Progenitor cell of endocrine pancreas (in vitro differentiated cells): ENCODE measurements at regions not wholly inside any gene's neighbourhood (a gene's known extent, or its start where the extent isn't known, plus 50 kb on each side); places are given as distances from the start of the nearest gene placed in this dataset.

Source experiments
- DNase-seq: peaks from one replicate; pipeline ENCODE4 v3.0.0; 2021; ENCODE audit warnings: low spot score; ENCODE audit not compliant: unreplicated experiment
- H3K27ac Mint-ChIP-seq: 2 replicates; pipeline ENCODE4 v1.8.0; 2021; ENCODE audit warnings: mild to moderate bottlenecking, moderate library complexity, mixed read lengths
- H3K27me3 Mint-ChIP-seq: 2 replicates; pipeline ENCODE4 v1.8.0; 2021; ENCODE audit warnings: mixed read lengths
- H3K36me3 Mint-ChIP-seq: 2 replicates; pipeline ENCODE4 v1.8.0; 2022; ENCODE audit warnings: mixed read lengths; ENCODE audit not compliant: insufficient read depth
- H3K4me1 Mint-ChIP-seq: 2 replicates; pipeline ENCODE4 v1.8.0; 2021; ENCODE audit warnings: low read depth, mixed read lengths
- H3K4me3 Mint-ChIP-seq: 2 replicates; pipeline ENCODE4 v1.8.0; 2021; ENCODE audit warnings: low read depth, mild to moderate bottlenecking, moderate library complexity, mixed read lengths
- H3K9me3 Mint-ChIP-seq: 2 replicates; pipeline ENCODE4 v1.8.0; 2021; ENCODE audit warnings: low read depth, mixed read lengths
- TF ChIP-seq, protein P1 (sequence below): fragments of 200-600 bp; sonication (generic); IDR thresholded peaks from one replicate; pipeline ENCODE4 v1.5.0; 2021; ENCODE audit warnings: antibody characterized with exemption, mild to moderate bottlenecking; ENCODE audit not compliant: unreplicated experiment

- Mint-ChIP-seq H3K27ac (no peak overlapping the region), H3K4me3 (no peak overlapping the region), H3K9me3 (no peaks in the 10 kb centered on the region), H3K36me3 (no peaks in the 10 kb centered on the region), H3K27me3 (peaks cover 32% of the 10 kb centered on the region), H3K4me1 (peaks cover 1% of the 10 kb centered on the region)
- TF ChIP-seq, protein P1, sequence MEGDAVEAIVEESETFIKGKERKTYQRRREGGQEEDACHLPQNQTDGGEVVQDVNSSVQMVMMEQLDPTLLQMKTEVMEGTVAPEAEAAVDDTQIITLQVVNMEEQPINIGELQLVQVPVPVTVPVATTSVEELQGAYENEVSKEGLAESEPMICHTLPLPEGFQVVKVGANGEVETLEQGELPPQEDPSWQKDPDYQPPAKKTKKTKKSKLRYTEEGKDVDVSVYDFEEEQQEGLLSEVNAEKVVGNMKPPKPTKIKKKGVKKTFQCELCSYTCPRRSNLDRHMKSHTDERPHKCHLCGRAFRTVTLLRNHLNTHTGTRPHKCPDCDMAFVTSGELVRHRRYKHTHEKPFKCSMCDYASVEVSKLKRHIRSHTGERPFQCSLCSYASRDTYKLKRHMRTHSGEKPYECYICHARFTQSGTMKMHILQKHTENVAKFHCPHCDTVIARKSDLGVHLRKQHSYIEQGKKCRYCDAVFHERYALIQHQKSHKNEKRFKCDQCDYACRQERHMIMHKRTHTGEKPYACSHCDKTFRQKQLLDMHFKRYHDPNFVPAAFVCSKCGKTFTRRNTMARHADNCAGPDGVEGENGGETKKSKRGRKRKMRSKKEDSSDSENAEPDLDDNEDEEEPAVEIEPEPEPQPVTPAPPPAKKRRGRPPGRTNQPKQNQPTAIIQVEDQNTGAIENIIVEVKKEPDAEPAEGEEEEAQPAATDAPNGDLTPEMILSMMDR: no peak
- no peak for DNase-seq
Measured at GRCh38 chr18:47427923-47428637, 176.6 kb upstream of the SKOR2 start.

DNA sequence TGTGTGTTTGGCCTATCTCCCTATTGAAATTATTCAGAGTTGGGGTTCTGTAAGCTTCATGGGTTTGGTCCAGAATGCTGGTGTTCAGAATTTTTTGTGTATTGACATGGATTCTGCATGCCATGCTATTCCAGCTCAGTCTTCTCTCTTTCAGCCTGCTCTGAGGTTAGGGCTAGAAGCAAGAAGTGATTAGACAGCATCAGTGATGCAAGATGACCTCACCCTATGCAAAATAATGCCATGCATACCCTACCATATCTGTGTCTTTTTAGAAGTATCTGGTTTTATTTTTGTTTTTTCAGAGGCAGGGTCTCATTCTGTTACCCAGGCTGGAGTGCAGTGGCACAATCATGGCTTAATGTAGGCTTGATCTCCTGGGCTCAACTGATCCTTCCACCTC, 175.6 kb upstream of the SKOR2 start:
- no peaks in the 10 kb centered on the region for H3K36me3 Mint-ChIP-seq
- H3K9me3 Mint-ChIP-seq: no peaks in the 10 kb centered on the region
- DNase-seq: no peak
- H3K4me1 Mint-ChIP-seq: peaks cover 1% of the 10 kb centered on the region
- TF ChIP-seq, protein P1: no peak
- H3K27me3 Mint-ChIP-seq: peaks cover 33% of the 10 kb centered on the region
- no peak overlapping the region for H3K4me3 Mint-ChIP-seq
- no peak overlapping the region for H3K27ac Mint-ChIP-seq

DNA sequence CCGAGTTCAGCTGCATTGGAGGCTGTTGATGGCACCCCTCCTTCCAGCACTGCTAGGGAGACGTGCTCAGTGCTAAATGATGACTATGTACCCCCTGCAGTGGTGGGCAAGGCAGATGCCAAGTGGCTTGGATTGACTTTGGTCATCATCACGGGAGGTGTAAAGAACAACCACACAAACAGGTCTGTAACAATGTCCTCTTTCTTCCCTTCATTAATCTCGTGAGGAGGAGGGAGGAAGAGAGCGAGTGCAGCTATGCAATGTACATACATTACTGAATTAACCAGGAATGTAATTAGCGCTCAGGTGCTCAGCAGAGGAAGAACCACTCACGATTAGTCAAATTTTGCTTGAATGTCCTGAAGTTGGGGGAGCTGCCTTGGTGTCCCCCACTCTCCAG, 173.9 kb upstream of the SKOR2 start:
- Mint-ChIP-seq H3K4me3 (no peak overlapping the region), H3K36me3 (no peaks in the 10 kb centered on the region), H3K9me3 (no peaks in the 10 kb centered on the region), H3K27ac (no peak overlapping the region), H3K27me3 (peaks cover 26% of the 10 kb centered on the region), H3K4me1 (peaks cover 1% of the 10 kb centered on the region)
- no peak for DNase-seq
- TF ChIP-seq, protein P1: no peak

DNA sequence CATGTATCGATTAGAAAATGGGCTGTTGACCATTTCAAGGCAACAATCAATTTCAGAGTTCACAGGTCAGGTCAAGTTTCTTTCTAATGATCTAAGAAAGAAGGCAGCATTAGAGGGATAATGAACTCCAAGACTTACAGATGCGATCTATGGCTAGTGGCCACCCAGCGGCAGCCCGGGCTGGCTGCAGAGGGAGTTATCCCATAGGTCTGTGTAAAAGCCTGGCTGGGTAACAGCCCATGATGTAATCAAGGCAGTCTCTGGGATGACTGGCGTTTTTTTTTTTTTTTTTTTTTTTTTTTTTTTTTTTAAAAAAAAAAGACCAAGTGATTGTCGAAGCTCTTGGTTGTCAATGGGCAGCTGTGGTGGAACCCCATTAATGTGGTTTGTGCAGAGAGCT, 171.1 kb upstream of the SKOR2 start:
- no peak overlapping the region for H3K4me3 Mint-ChIP-seq
- no peaks in the 10 kb centered on the region for H3K36me3 Mint-ChIP-seq
- H3K9me3 Mint-ChIP-seq: no peaks in the 10 kb centered on the region
- DNase-seq: no peak
- H3K4me1 Mint-ChIP-seq: peaks cover 1% of the 10 kb centered on the region
- TF ChIP-seq, protein P1: peak; percentile 2
- H3K27me3 Mint-ChIP-seq: peaks cover 40% of the 10 kb centered on the region
- no peak overlapping the region for H3K27ac Mint-ChIP-seq

DNA sequence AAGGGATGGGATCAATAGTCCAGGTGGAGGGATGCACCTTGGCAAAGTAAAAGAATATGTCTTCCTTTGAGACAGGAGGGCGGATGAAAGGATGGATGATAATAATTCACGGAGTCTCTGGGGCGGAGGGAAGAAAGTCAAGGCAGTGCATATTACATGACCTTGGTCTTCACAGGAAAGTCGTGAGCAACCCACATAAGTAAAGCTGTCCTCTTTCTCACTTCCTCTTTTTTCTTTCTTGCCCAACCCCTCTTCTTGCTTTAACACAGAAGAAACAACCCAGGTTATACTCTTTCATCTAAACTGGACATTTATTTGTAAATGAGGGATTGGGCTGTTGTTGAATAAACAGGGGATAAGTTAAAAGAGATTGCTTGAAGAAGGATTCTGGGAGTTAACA, 168.7 kb upstream of the SKOR2 start:
- DNase-seq: no peak
- H3K9me3 Mint-ChIP-seq: no peaks in the 10 kb centered on the region
- H3K27ac Mint-ChIP-seq: no peak overlapping the region
- H3K27me3 Mint-ChIP-seq: peaks cover 61% of the 10 kb centered on the region
- H3K36me3 Mint-ChIP-seq: no peaks in the 10 kb centered on the region
- TF ChIP-seq, protein P1: no peak
- H3K4me1 Mint-ChIP-seq: no peaks in the 10 kb centered on the region
- no peak overlapping the region for H3K4me3 Mint-ChIP-seq
